Ishikawa (cell line): ENCODE measurements at regions not wholly inside any gene's neighbourhood (a gene's known extent, or its start where the extent isn't known, plus 50 kb on each side); places are given as distances from the start of the nearest gene placed in this dataset.

ENCODE experiments used
- EP300 ChIP-seq: IDR thresholded peaks from 2 replicates; pipeline ENCODE4 v1.6.1; 2012; ENCODE audit warnings: borderline replicate concordance
- FOXM1 ChIP-seq: IDR thresholded peaks from 2 replicates; pipeline ENCODE4 v1.6.1; 2012; ENCODE audit warnings: low read depth, borderline replicate concordance
- REST ChIP-seq: IDR thresholded peaks from 2 replicates; pipeline ENCODE4 v1.6.1; 2012; ENCODE audit warnings: low read depth, mild to moderate bottlenecking
- TAF1 ChIP-seq: IDR thresholded peaks from 2 replicates; pipeline ENCODE4 v1.6.1; 2012; ENCODE audit warnings: low read depth, mild to moderate bottlenecking

- TF ChIP-seq REST (no peak), EP300 (no peak), FOXM1 (no peak), TAF1 (no peak)
Observed at GRCh38 chr12:74741112-74741511, 203.5 kb downstream of the ATXN7L3B start.
